WTC11 (cell line): ENCODE measurements at regions not wholly inside any gene's neighbourhood (a gene's known extent, or its start where the extent isn't known, plus 50 kb on each side); places are given as distances from the start of the nearest gene placed in this dataset.

Experiments
- ATAC-seq: fragments of 200-7000 bp; cut with Tn5 transposase; 2 replicates; pipeline ENCODE4 v1.10.0; 2021; ENCODE audit warnings: mild to moderate bottlenecking, moderate library complexity
- CTCF ChIA-PET: fragments of 300-600 bp; sonication (Branson Sonifier 250); formaldehyde crosslinking; loops from one replicate; lab custom pipeline; 2021; ENCODE audit warnings: antibody characterized with exemption; lab: Charles Lee
- POLR2A ChIA-PET: fragments of 350-600 bp; sonication (Branson Sonifier 250); formaldehyde crosslinking; loops from one replicate; lab custom pipeline; 2021; ENCODE audit warnings: antibody characterized with exemption; lab: Charles Lee
- DNase-seq: peaks from one replicate; pipeline ENCODE4 v3.0.0; 2021; ENCODE audit warnings: low spot score
- H3K27ac Mint-ChIP-seq: 2 replicates; pipeline ENCODE4 v1.8.0; 2021; ENCODE audit warnings: mixed read lengths
- H3K27me3 Mint-ChIP-seq: 2 replicates; pipeline ENCODE4 v1.8.0; 2021; ENCODE audit warnings: low read depth, mild to moderate bottlenecking, moderate library complexity, mixed read lengths
- H3K36me3 Mint-ChIP-seq: 2 replicates; pipeline ENCODE4 v1.8.0; 2021; ENCODE audit warnings: mixed read lengths
- H3K4me1 Mint-ChIP-seq: 2 replicates; pipeline ENCODE4 v1.8.0; 2022; ENCODE audit warnings: mixed read lengths
- H3K4me3 Mint-ChIP-seq: 2 replicates; pipeline ENCODE4 v1.8.0; 2021; ENCODE audit warnings: mild to moderate bottlenecking, moderate library complexity, mixed read lengths
- H3K9me3 Mint-ChIP-seq: 2 replicates; pipeline ENCODE4 v1.8.0; 2021; ENCODE audit warnings: mixed read lengths
- AR ChIP-seq: fragments of 250-450 bp; sonication (Bioruptor Pico); IDR thresholded peaks from 2 replicates; pipeline ENCODE4 v1.9.0; 2021; ENCODE audit warnings: mild to moderate bottlenecking
- ARID4B ChIP-seq: sonication (generic); formaldehyde crosslinking; IDR thresholded peaks from 2 replicates; pipeline ENCODE4 v1.8.0; 2023; ENCODE audit warnings: missing genetic modification reagents, mild to moderate bottlenecking, borderline replicate concordance
- ETV6 ChIP-seq: sonication (generic); formaldehyde crosslinking; IDR thresholded peaks from 2 replicates; pipeline ENCODE4 v1.8.1; 2022; ENCODE audit warnings: mild to moderate bottlenecking, missing genetic modification reagents
- FOXP1 ChIP-seq: sonication (generic); formaldehyde crosslinking; IDR thresholded peaks from 2 replicates; pipeline ENCODE4 v1.8.0; 2022; ENCODE audit warnings: missing genetic modification reagents, mild to moderate bottlenecking, moderate library complexity, borderline replicate concordance
- MXD4 ChIP-seq: fragments of 250-450 bp; sonication (Bioruptor Pico); IDR thresholded peaks from 2 replicates; pipeline ENCODE4 v1.8.0; 2021; ENCODE audit warnings: mild to moderate bottlenecking, moderate library complexity, borderline replicate concordance
- NFE2L1 ChIP-seq: sonication (generic); formaldehyde crosslinking; IDR thresholded peaks from 2 replicates; pipeline ENCODE4 v1.8.1; 2023; ENCODE audit warnings: missing genetic modification reagents
- PREB ChIP-seq: sonication (generic); formaldehyde crosslinking; IDR thresholded peaks from 2 replicates; pipeline ENCODE4 v1.8.1; 2022; ENCODE audit warnings: mild to moderate bottlenecking, missing genetic modification reagents, moderate library complexity, borderline replicate concordance
- RELA ChIP-seq: sonication (generic); formaldehyde crosslinking; IDR thresholded peaks from 2 replicates; pipeline ENCODE4 v1.8.1; 2022; ENCODE audit warnings: missing genetic modification reagents, mild to moderate bottlenecking, borderline replicate concordance
- STAT6 ChIP-seq: sonication (generic); formaldehyde crosslinking; conservative IDR thresholded peaks from 2 replicates; pipeline ENCODE4 v1.8.1; 2023; ENCODE audit warnings: mild to moderate bottlenecking, low read depth, missing genetic modification reagents, moderate library complexity
- TCF7 ChIP-seq: sonication (generic); formaldehyde crosslinking; IDR thresholded peaks from 2 replicates; pipeline ENCODE4 v1.8.0; 2022; ENCODE audit warnings: mild to moderate bottlenecking, low read depth, missing genetic modification reagents, moderate library complexity
- TP53 ChIP-seq: sonication (generic); formaldehyde crosslinking; IDR thresholded peaks from 2 replicates; pipeline ENCODE4 v1.8.1; 2023; ENCODE audit warnings: mild to moderate bottlenecking, missing genetic modification reagents
- ZNF138 ChIP-seq: sonication (generic); formaldehyde crosslinking; conservative IDR thresholded peaks from 2 replicates; pipeline ENCODE4 v1.8.1; 2022; ENCODE audit warnings: mild to moderate bottlenecking, moderate library complexity, missing genetic modification reagents
- ZNF512 ChIP-seq: sonication (generic); formaldehyde crosslinking; IDR thresholded peaks from 2 replicates; pipeline ENCODE4 v1.8.1; 2022; ENCODE audit warnings: missing genetic modification reagents, borderline replicate concordance
- TF ChIP-seq, protein P1 (sequence below): sonication (generic); formaldehyde crosslinking; IDR thresholded peaks from 2 replicates; pipeline ENCODE4 v1.8.0; 2022; ENCODE audit warnings: mild to moderate bottlenecking, missing genetic modification reagents
- TF ChIP-seq, protein P2 (sequence below): sonication (generic); formaldehyde crosslinking; IDR thresholded peaks from 2 replicates; pipeline ENCODE4 v1.8.0; 2022; ENCODE audit warnings: mild to moderate bottlenecking, missing genetic modification reagents
- TF ChIP-seq, protein P3 (sequence below): sonication (generic); formaldehyde crosslinking; IDR thresholded peaks from 2 replicates; pipeline ENCODE4 v1.8.1; 2023; ENCODE audit warnings: mild to moderate bottlenecking, missing genetic modification reagents

- TF ChIP-seq, protein P1, sequence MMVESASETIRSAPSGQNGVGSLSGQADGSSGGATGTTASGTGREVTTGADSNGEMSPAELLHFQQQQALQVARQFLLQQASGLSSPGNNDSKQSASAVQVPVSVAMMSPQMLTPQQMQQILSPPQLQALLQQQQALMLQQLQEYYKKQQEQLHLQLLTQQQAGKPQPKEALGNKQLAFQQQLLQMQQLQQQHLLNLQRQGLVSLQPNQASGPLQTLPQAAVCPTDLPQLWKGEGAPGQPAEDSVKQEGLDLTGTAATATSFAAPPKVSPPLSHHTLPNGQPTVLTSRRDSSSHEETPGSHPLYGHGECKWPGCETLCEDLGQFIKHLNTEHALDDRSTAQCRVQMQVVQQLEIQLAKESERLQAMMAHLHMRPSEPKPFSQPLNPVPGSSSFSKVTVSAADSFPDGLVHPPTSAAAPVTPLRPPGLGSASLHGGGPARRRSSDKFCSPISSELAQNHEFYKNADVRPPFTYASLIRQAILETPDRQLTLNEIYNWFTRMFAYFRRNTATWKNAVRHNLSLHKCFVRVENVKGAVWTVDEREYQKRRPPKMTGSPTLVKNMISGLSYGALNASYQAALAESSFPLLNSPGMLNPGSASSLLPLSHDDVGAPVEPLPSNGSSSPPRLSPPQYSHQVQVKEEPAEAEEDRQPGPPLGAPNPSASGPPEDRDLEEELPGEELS (CRISPR knock-in tag): no peak
- TF ChIP-seq TCF7: no peak
- TF ChIP-seq, protein P2, sequence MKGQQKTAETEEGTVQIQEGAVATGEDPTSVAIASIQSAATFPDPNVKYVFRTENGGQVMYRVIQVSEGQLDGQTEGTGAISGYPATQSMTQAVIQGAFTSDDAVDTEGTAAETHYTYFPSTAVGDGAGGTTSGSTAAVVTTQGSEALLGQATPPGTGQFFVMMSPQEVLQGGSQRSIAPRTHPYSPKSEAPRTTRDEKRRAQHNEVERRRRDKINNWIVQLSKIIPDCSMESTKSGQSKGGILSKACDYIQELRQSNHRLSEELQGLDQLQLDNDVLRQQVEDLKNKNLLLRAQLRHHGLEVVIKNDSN (CRISPR knock-in tag): no peak
- TF ChIP-seq, protein P3, sequence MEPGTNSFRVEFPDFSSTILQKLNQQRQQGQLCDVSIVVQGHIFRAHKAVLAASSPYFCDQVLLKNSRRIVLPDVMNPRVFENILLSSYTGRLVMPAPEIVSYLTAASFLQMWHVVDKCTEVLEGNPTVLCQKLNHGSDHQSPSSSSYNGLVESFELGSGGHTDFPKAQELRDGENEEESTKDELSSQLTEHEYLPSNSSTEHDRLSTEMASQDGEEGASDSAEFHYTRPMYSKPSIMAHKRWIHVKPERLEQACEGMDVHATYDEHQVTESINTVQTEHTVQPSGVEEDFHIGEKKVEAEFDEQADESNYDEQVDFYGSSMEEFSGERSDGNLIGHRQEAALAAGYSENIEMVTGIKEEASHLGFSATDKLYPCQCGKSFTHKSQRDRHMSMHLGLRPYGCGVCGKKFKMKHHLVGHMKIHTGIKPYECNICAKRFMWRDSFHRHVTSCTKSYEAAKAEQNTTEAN: no peak
- TF ChIP-seq MXD4 (CRISPR knock-in tag): no peak
- no peak for TF ChIP-seq NFE2L1
- TF ChIP-seq TP53 (CRISPR knock-in tag): no peak
- TF ChIP-seq FOXP1 (CRISPR knock-in tag): no peak
- no peak for TF ChIP-seq PREB (CRISPR knock-in tag)
- no peak for TF ChIP-seq ARID4B (CRISPR knock-in tag)
- Mint-ChIP-seq H3K4me3 (no peak overlapping the region), H3K27me3 (no peaks in the 10 kb centered on the region), H3K4me1 (no peaks in the 10 kb centered on the region), H3K9me3 (peaks cover 47% of the 10 kb centered on the region), H3K27ac (no peak overlapping the region), H3K36me3 (peaks cover 14% of the 10 kb centered on the region)
- DNase-seq (no peak), ATAC-seq (no peak)
- CTCF ChIA-PET: no interaction called here
- POLR2A ChIA-PET: no interaction called here
These were observed 884.6 kb upstream of the GHITM start for GRCh38 chr10:83254698-83255097.

DNA sequence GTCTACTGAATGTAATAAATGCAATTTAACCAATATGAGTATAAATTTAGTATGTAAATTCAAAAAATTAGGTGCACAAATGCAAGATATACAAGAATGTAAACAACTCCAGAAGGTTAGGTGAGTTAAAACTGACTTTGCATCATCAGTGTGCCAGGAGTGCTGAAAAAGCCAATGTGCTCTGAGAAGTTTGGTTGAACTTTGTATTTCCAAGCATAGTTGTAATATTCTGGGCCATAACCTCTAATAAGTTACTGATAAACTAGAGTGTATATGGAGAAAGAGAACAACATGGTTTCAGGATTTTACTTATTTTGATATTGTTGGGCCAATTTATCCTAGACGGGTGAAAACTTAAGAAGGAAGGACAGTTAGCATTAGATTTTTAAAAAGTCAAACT lies 876.9 kb upstream of the GHITM start:
- H3K4me3 Mint-ChIP-seq: no peak overlapping the region
- ChIA-PET POLR2A (no interaction called here), CTCF (no interaction called here)
- H3K36me3 Mint-ChIP-seq: no peaks in the 10 kb centered on the region
- ATAC-seq (no peak), DNase-seq (no peak)
- H3K27ac Mint-ChIP-seq: no peak overlapping the region
- no peaks in the 10 kb centered on the region for H3K27me3 Mint-ChIP-seq
- peaks cover 17% of the 10 kb centered on the region for H3K9me3 Mint-ChIP-seq
- no peaks in the 10 kb centered on the region for H3K4me1 Mint-ChIP-seq
- TF ChIP-seq ETV6 (no peak), ZNF512 (CRISPR knock-in tag) (no peak), STAT6 (CRISPR knock-in tag) (no peak), ZNF138 (CRISPR knock-in tag) (no peak), RELA (no peak), AR (CRISPR knock-in tag) (no peak)
